Peyer's patch (tissue), 4 donors: ENCODE measurements at regions not wholly inside any gene's neighbourhood (a gene's known extent, or its start where the extent isn't known, plus 50 kb on each side); places are given as distances from the start of the nearest gene placed in this dataset.
"Not testable (repeated sequence)": the region's sequence is repeated elsewhere in the genome, so short reads cannot be mapped to it uniquely, and the experiment has no call there.

ENCODE experiments used
- DNase-seq, 3 donors: peaks; one replicate each; pipeline ENCODE4 v3.0.0-alpha.2; 2017 to 2019
- H3K27ac ChIP-seq, 4 donors: fragments of 200-600 bp; sonication (generic); one replicate each; pipeline ENCODE4 v1.5.1; 2016 to 2019
- H3K27me3 ChIP-seq, 2 donors: fragments of 200-600 bp; sonication (generic); one replicate each; pipeline ENCODE4 v1.5.1; 2019
- H3K36me3 ChIP-seq, 3 donors: fragments of 200-600 bp; sonication (generic); one replicate each; pipeline ENCODE4 v1.5.1; 2016 to 2019
- H3K4me1 ChIP-seq, 4 donors: fragments of 200-600 bp; sonication (generic); one replicate each; pipeline ENCODE4 v1.5.1; 2016 to 2019
- H3K4me3 ChIP-seq, 4 donors: fragments of 200-600 bp; sonication (generic); 1 replicate in 3 of 4; 2 replicates in 1 of 4; pipeline ENCODE4 v1.5.1; 2016 to 2019; ENCODE audit warnings: mild to moderate bottlenecking in 1 of 4
- H3K9me3 ChIP-seq, 4 donors: fragments of 200-600 bp; sonication (generic); one replicate each; pipeline ENCODE4 v1.5.1; 2016 to 2019; ENCODE audit warnings: mild to moderate bottlenecking in 1 of 4
- CTCF ChIP-seq, 6 experiments: fragments of 450-650 bp in 4 of 6; fragments of 200-600 bp in 2 of 6; sonication (generic) in 1 of 6; IDR thresholded peaks; one replicate each; pipeline ENCODE4 v1.5.1; 2017 to 2019; ENCODE audit warnings: antibody characterized with exemption in 6 of 6, mild to moderate bottlenecking in 3 of 6, moderate library complexity in 1 of 6
- POLR2A ChIP-seq, 2 donors: fragments of 450-650 bp; IDR thresholded peaks; one replicate each; pipeline ENCODE4 v1.5.1; 2017; ENCODE audit warnings: antibody characterized with exemption in 2 of 2, mild to moderate bottlenecking in 2 of 2, moderate library complexity in 2 of 2

GRCh38 chrX:118257781-118258180, 88.1 kb upstream of the WDR44 start:
- H3K36me3 ChIP-seq: no peaks in the 10 kb centered on the region
- no peak overlapping the region for H3K4me3 ChIP-seq
- no peak overlapping the region for H3K27ac ChIP-seq
- H3K27me3 ChIP-seq: no peaks in the 10 kb centered on the region
- no peak for TF ChIP-seq POLR2A (IDR thresholded peaks at IDR 0.05)
- no peaks in the 10 kb centered on the region for H3K9me3 ChIP-seq
- no peaks in the 10 kb centered on the region for H3K4me1 ChIP-seq
- no peak for DNase-seq

GRCh38 chrX:118259213-118259612, 86.7 kb upstream of the WDR44 start:
- Histone ChIP-seq H3K9me3 (no peaks in the 10 kb centered on the region), H3K4me3 (no peak overlapping the region), H3K4me1 (no peaks in the 10 kb centered on the region), H3K36me3 (no peaks in the 10 kb centered on the region), H3K27me3 (no peaks in the 10 kb centered on the region), H3K27ac (no peak overlapping the region)
- DNase-seq: no peak
- TF ChIP-seq POLR2A (IDR thresholded peaks at IDR 0.05): no peak
- no peak for TF ChIP-seq CTCF (IDR thresholded peaks at IDR 0.05)

- DNase-seq: no peak
- H3K9me3 ChIP-seq: no peaks in the 10 kb centered on the region
- H3K4me1 ChIP-seq: no peaks in the 10 kb centered on the region
- no peak overlapping the region for H3K27ac ChIP-seq
- no peak for TF ChIP-seq CTCF (IDR thresholded peaks at IDR 0.05)
- no peak for TF ChIP-seq POLR2A (IDR thresholded peaks at IDR 0.05)
- H3K27me3 ChIP-seq: no peaks in the 10 kb centered on the region
- H3K36me3 ChIP-seq: no peaks in the 10 kb centered on the region
- H3K4me3 ChIP-seq: no peak overlapping the region
These were observed 84.8 kb upstream of the WDR44 start for GRCh38 chrX:118261151-118261550.

GRCh38 chrX:118271775-118272174, 74.1 kb upstream of the WDR44 start:
- TF ChIP-seq CTCF (IDR thresholded peaks at IDR 0.05): no peak
- TF ChIP-seq POLR2A (IDR thresholded peaks at IDR 0.05): no peak
- Histone ChIP-seq H3K9me3 (no peaks in the 10 kb centered on the region), H3K27me3 (no peaks in the 10 kb centered on the region), H3K4me3 (no peak overlapping the region), H3K27ac (no peak overlapping the region), H3K36me3 (no peaks in the 10 kb centered on the region), H3K4me1 (no peaks in the 10 kb centered on the region)
- DNase-seq: no peak

- DNase-seq: no peak
- TF ChIP-seq POLR2A (IDR thresholded peaks at IDR 0.05): no peak
- TF ChIP-seq CTCF (IDR thresholded peaks at IDR 0.05): no peak
- Histone ChIP-seq H3K27ac (no peak overlapping the region), H3K27me3 (no peaks in the 10 kb centered on the region), H3K9me3 (no peaks in the 10 kb centered on the region), H3K4me3 (no peak overlapping the region), H3K4me1 (no peaks in the 10 kb centered on the region), H3K36me3 (no peaks in the 10 kb centered on the region)
These were observed 73.7 kb upstream of the WDR44 start for GRCh38 chrX:118272242-118272641.

GRCh38 chrX:118286066-118286762, 59.7 kb upstream of the WDR44 start:
- Histone ChIP-seq H3K4me3 (no peak overlapping the region), H3K9me3 (no peaks in the 10 kb centered on the region), H3K36me3 (no peaks in the 10 kb centered on the region), H3K27ac (no peak overlapping the region), H3K4me1 (no peaks in the 10 kb centered on the region), H3K27me3 (no peaks in the 10 kb centered on the region)
- no peak for DNase-seq
- no peak for TF ChIP-seq POLR2A (IDR thresholded peaks at IDR 0.05)
- TF ChIP-seq CTCF (IDR thresholded peaks at IDR 0.05): no peak

- not testable (repeated sequence) for H3K9me3 ChIP-seq, H3K36me3 ChIP-seq, H3K4me1 ChIP-seq, DNase-seq, H3K27ac ChIP-seq, H3K27me3 ChIP-seq, H3K4me3 ChIP-seq
These were observed 50.1 kb upstream of the WDR44 start for GRCh38 chrX:118295818-118296217.
